GM19240 (cell line): ENCODE measurements at regions not wholly inside any gene's neighbourhood (a gene's known extent, or its start where the extent isn't known, plus 50 kb on each side); places are given as distances from the start of the nearest gene placed in this dataset.

Source experiments
- DNase-seq: peaks from one replicate; pipeline ENCODE4 v3.0.0; 2011; ENCODE audit warnings: low spot score; ENCODE audit not compliant: insufficient read length

GRCh38 chr5:40066616-40067015 is 613.1 kb upstream of the PTGER4 start:
- DNase-seq: no peak

DNA sequence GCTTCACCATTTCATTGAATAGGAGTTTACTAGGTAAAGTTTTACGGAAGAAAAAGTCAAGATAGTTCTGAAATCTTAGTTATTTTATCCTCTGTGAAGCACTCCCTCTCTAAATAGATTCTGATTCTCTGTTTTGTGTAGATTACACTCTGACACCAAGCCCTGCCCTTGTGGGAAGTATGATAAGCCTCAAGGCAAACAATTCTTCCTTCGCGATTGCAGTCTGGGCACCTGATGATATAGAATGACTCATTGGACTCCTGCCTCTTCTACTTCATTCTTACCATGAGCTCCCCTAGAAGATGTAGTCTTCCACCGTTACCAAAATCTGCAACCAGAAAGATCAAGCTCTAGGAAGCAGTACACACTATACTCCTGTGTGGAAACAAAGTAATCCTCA is 626.9 kb upstream of the PTGER4 start:
- no peak for DNase-seq

GRCh38 chr5:40046792-40047191 is 622.0 kb upstream of the DAB2 start:
- no peak for DNase-seq

GRCh38 chr5:40045429-40045828 is 620.6 kb upstream of the DAB2 start:
- DNase-seq: no peak

GRCh38 chr5:40043916-40044315 is 619.1 kb upstream of the DAB2 start:
- DNase-seq: no peak

DNA sequence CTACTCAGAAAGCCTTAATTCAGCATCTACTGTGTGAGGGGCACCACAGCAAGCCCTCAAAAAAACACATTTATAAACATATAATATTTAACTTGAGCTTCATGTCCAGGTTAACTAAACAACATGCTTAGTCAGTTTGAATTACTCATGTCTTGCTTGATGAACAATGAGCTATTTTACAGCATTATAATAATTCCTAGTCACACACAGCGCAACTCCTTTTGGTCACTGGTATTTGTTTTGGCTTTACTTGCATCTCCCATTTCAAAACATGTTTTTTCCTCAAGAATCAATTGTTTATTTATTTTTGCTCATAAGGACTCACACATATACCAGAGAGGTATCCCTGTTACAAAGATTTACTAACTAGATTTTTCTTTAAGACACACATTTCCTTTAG is 616.7 kb upstream of the DAB2 start:
- no peak for DNase-seq

DNA sequence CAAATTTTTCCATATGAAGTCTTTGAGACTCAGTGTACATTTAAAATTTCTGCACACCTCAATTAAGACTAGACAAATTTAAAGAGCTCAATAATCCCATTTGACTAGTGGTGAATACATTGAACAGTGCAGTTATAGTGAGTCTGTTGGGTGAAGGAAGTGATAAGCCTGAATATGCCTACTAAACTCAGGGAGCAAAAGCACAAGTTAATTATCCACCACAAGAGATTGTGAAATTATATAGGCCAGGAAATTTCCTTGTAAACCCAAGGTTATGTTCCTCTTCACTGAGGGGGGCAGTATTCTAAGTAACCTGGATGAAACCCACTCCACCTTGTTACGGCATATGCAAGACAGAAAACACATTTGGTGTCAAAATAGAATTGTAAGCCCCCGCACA is 612.9 kb upstream of the DAB2 start:
- no peak for DNase-seq

GRCh38 chr5:40034441-40034840 is 609.7 kb upstream of the DAB2 start:
- DNase-seq: no peak

GRCh38 chr5:40033411-40033810 is 608.6 kb upstream of the DAB2 start:
- no peak for DNase-seq

DNA sequence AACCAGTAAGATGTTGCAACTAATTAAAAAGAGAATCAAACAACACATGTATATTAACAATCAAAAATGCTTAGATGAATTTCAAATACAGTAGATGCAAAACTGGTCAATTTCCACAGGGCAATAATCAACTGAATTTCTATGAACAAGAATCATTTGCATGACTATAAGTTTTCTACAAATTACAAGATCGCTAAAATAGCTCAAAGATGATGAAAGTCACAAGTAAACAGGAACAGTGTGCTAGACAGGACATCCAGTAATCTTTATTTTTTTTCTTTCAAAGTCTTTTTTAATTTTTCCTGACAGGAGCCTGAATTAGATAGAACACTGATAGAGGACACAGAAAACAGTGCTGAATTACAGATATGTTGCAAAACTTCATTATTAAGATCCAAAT is 608.2 kb upstream of the DAB2 start:
- no peak for DNase-seq

- no peak for DNase-seq
Observed at GRCh38 chr5:40030661-40031060, 605.9 kb upstream of the DAB2 start.

DNA sequence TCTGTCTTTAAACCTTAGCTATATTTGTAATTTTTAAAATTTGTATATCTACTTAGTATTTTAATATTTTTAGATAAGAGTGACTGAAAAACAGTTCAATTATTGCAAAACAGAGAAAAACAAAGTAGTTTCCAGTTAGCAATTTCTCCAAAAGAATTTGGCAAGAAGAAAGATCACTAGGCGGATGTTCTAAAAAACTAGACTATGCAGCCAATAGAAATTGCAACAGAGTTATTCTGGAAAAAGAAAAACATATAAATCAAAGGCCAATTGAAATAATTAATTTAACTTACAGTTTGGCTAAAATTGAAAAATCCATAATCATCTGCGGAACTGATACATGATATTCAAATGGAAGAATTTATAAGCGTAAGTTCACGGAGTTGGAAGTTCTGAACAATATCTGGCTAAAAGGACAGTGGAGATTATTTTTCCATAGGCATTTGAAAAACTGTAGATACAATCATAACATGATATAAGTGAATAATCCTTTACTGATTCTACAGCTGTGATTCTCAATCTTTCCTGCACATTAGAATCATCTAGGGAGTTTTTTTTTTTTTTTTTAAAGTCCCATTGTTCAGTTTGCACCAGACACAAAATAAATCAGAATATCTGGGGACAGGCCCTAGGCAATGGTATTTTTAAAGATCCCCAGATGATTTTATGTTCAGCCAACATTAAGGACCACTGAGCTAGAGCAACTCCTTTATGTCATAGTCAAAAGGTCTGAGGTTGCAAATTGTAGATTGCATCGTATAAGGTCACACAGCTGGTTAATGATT is 605.1 kb upstream of the DAB2 start:
- DNase-seq: no peak

DNA sequence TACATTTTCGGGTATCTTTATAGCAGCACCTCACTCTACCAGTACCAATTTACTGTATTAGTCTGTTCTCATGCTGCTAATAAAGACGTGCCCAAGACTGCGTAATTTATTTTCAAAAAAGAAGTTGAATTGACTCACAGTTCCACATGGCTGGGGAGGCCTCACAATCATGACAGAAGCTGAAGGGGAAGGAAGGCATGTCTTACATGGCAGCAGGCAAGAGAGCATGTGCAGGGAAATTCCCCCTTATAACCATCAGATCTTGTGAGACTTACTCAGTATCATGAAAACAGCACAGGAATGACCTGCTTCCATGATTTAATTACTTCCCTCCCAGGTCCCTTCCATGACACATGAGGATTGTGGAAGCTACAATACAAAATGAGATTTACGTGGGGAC is 602.6 kb upstream of the DAB2 start:
- no peak for DNase-seq

DNA sequence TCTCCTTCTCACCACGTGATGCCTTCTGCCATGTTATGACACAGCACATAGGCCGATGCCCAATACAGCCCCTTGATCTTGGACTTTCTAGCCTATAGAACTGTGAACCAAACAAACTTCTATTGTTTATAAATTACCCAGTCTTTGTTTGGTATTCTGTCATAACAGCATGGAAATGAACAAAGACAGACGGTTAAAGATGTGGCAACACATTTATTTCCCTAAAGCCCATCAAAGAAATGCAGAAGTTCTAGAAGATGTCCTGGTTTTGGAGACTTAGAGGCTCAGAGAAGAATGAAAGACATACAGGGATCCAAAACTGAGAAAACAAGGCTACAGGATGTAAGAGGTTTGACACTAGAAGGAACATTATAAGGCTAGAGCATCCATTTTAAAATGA is 600.8 kb upstream of the DAB2 start:
- no peak for DNase-seq

DNA sequence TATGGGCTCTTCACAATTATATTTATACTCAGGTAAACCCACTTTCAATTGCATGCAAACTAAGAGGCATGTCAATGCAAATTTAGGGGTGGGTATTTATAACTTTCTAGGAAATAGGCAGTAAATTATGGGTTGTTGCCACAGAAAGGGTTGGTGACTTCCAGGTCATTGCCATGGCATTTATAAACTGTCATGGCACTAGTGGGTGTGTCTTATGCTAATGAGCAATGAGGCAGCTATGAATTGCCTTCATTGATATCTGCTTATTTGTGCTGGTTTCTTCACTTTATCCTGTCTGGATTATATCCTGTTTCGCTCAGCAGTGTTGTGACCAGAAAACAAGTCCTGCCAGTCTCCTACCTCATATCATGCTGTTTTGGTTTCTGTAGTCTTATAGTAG is 597.3 kb upstream of the DAB2 start:
- no peak for DNase-seq

- no peak for DNase-seq
Observed at GRCh38 chr5:40021007-40021406, 596.2 kb upstream of the DAB2 start.

GRCh38 chr5:40017918-40018317 is 593.1 kb upstream of the DAB2 start:
- DNase-seq: no peak

DNA sequence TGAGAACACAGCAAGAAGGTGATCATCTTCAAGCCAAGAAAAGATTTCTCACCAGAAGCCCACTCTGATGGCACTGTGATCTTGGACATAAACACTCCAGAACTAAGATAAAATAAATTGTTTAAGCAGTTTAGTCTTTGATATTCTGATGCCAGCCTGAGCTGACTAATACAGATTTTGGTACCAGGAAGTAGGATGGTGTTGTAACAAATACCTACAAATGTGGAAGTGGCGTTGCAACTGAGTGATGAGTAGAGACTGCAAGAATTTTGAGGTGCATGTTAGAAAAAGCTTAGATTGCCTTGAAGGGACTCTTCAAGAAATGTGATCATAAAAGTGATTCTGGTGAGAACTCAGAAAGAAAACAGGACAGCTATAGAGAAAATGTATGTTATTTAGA is 592.4 kb upstream of the DAB2 start:
- DNase-seq: no peak

GRCh38 chr5:40010436-40010835 is 585.7 kb upstream of the DAB2 start:
- DNase-seq: no peak

DNA sequence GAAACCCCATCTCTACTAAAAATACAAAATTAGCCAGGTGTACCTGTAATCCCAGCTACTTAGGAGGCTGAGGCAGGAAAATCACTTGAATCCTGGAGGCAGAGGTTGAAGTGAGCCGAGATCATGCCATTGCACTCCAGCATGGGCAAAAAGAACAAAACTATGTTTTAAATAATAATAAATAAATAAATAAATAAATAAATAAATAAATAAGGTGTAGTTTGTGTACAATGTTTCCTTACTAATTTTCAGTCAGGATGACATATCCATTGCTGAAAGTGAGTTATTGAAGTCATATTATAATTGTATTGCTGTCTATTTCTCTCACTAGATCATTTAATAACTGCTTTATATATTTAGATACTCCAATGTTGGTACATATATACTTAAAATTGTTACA is 581.5 kb upstream of the DAB2 start:
- DNase-seq: no peak

GRCh38 chr5:40001796-40002195 is 577.0 kb upstream of the DAB2 start:
- no peak for DNase-seq

GRCh38 chr5:39998518-39998917 is 573.7 kb upstream of the DAB2 start:
- no peak for DNase-seq

DNA sequence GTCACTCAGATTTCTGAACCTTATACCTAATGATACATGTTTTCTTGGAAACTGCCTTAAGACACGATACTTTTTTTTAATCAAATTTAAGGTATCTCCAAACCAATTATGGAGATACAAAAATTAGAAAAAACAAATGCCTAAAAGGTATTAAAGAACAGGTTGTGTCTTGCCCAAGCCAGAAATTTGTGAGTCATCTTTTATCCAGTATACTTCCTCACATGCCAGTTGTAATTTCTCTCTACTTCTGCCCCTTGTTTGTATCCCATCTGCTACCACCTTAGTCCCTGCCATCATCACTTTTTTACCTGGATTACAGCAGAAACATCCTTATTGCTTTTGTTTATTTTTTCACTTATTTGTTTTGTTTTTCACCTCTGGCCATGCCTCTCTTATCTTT is 571.2 kb upstream of the DAB2 start:
- DNase-seq: no peak
